Lower lobe of right lung (tissue), 2 donors: ENCODE measurements at regions not wholly inside any gene's neighbourhood (a gene's known extent, or its start where the extent isn't known, plus 50 kb on each side); places are given as distances from the start of the nearest gene placed in this dataset.

ENCODE experiments used
- ATAC-seq, 2 donors: fragments of 200-7000 bp; cut with Tn5 transposase; one replicate each; pipeline ENCODE4 v1.9.1; 2020 to 2022; ENCODE audit warnings: mild to moderate bottlenecking in 2 of 2, moderate library complexity in 2 of 2
- DNase-seq: peaks from one replicate; pipeline ENCODE4 v3.0.0-alpha.2; 2020
- H3K27ac ChIP-seq: fragments of 200-600 bp; one replicate; pipeline ENCODE4 v1.8.0; 2022
- H3K27me3 ChIP-seq: fragments of 200-600 bp; one replicate; pipeline ENCODE4 v1.8.0; 2022; ENCODE audit warnings: low read depth
- H3K36me3 ChIP-seq: fragments of 200-600 bp; one replicate; pipeline ENCODE4 v1.8.0; 2022; ENCODE audit warnings: mild to moderate bottlenecking
- H3K4me1 ChIP-seq: fragments of 200-600 bp; one replicate; pipeline ENCODE4 v1.8.0; 2022
- H3K4me3 ChIP-seq: fragments of 200-600 bp; one replicate; pipeline ENCODE4 v1.8.0; 2022; ENCODE audit warnings: mild to moderate bottlenecking
- H3K9me3 ChIP-seq: fragments of 200-600 bp; one replicate; pipeline ENCODE4 v1.8.0; 2022
- CTCF ChIP-seq: fragments of 200-600 bp; IDR thresholded peaks from one replicate; pipeline ENCODE4 v1.8.0; 2022; ENCODE audit warnings: antibody characterized with exemption, mild to moderate bottlenecking
- intact Hi-C: fragments of 100-400 bp; cut with DNase I; formaldehyde crosslinking; loops from one replicate; pipeline ENCODE4 v1.11.0; 2022
- donor health status: DM: no; HTN: yes; CAD: no; lungs with severe emphysema.

GRCh38 chr6:21409231-21409630 is 184.3 kb upstream of the SOX4 start:
- Histone ChIP-seq H3K27ac (no peak overlapping the region), H3K4me1 (no peaks in the 10 kb centered on the region), H3K27me3 (no peaks in the 10 kb centered on the region), H3K36me3 (no peaks in the 10 kb centered on the region), H3K4me3 (no peak overlapping the region), H3K9me3 (peaks cover 6% of the 10 kb centered on the region)
- no peak for ATAC-seq
- no peak for DNase-seq
- intact Hi-C loops, result no loop called here
- TF ChIP-seq CTCF, result no peak

GRCh38 chr6:21413428-21413827 is 180.1 kb upstream of the SOX4 start:
- intact Hi-C loops, result no loop called here
- Histone ChIP-seq H3K9me3 (peaks cover 6% of the 10 kb centered on the region), H3K36me3 (no peaks in the 10 kb centered on the region), H3K27me3 (no peaks in the 10 kb centered on the region), H3K4me3 (no peak overlapping the region), H3K27ac (no peak overlapping the region), H3K4me1 (no peaks in the 10 kb centered on the region)
- no peak for DNase-seq
- no peak for ATAC-seq
- no peak for TF ChIP-seq CTCF

GRCh38 chr6:21414065-21414464 is 179.5 kb upstream of the SOX4 start:
- intact Hi-C loops, result no loop called here
- H3K9me3 ChIP-seq, result peaks cover 6% of the 10 kb centered on the region
- TF ChIP-seq CTCF, result no peak

GRCh38 chr6:21420146-21420878 is 173.2 kb upstream of the SOX4 start:
- H3K9me3 ChIP-seq, result no peaks in the 10 kb centered on the region
- no peak for ATAC-seq
- no peaks in the 10 kb centered on the region for H3K27me3 ChIP-seq
- intact Hi-C loops, result no loop called here
- H3K27ac ChIP-seq, result no peak overlapping the region
- no peaks in the 10 kb centered on the region for H3K4me1 ChIP-seq
- H3K4me3 ChIP-seq, result no peak overlapping the region
- DNase-seq, result no peak
- no peak for TF ChIP-seq CTCF
- H3K36me3 ChIP-seq, result no peaks in the 10 kb centered on the region

More at GRCh38 chr6:21414065-21414464, 179.5 kb upstream of the SOX4 start:
- Histone ChIP-seq H3K27me3 (no peaks in the 10 kb centered on the region), H3K27ac (no peak overlapping the region), H3K4me3 (no peak overlapping the region), H3K36me3 (no peaks in the 10 kb centered on the region), H3K4me1 (no peaks in the 10 kb centered on the region)
- ATAC-seq (no peak), DNase-seq (no peak)

GRCh38 chr6:21420926-21421325 is 172.6 kb upstream of the SOX4 start:
- TF ChIP-seq CTCF, result no peak
- Histone ChIP-seq H3K4me1 (no peaks in the 10 kb centered on the region), H3K9me3 (no peaks in the 10 kb centered on the region), H3K36me3 (no peaks in the 10 kb centered on the region), H3K4me3 (no peak overlapping the region), H3K27ac (no peak overlapping the region), H3K27me3 (no peaks in the 10 kb centered on the region)
- intact Hi-C loops, result no loop called here
- ATAC-seq (no peak), DNase-seq (no peak)
